HCT116 (cell line): ENCODE measurements at regions not wholly inside any gene's neighbourhood (a gene's known extent, or its start where the extent isn't known, plus 50 kb on each side); places are given as distances from the start of the nearest gene placed in this dataset.

ENCODE experiments used
- ATAC-seq: fragments of 200-7000 bp; cut with Tn5 transposase; 2 replicates; pipeline ENCODE4 v1.9.1; 2020; ENCODE audit warnings: mild to moderate bottlenecking, moderate library complexity
- BruUV-seq: library from RNA; stranded (reverse); fragments of 400-500 nt; replicated peaks from 2 replicates; lab custom pipeline; 2021; lab: Mats Ljungman, UMichigan
- CTCF ChIA-PET: fragments of 300-600 bp; sonication (Branson Sonifier 250); formaldehyde crosslinking; loops from one replicate; lab custom pipeline; 2021; ENCODE audit warnings: antibody characterized with exemption; lab: Charles Lee
- POLR2A ChIA-PET: fragments of 300-600, 350-600 bp; sonication (Branson Sonifier 250); formaldehyde crosslinking; loops from one replicate; lab custom pipeline; 2021; ENCODE audit warnings: antibody characterized with exemption; lab: Charles Lee
- RAD21 ChIA-PET, 2 experiments: fragments of 300-600 bp; sonication (Branson Sonifier 250); formaldehyde crosslinking; loops; one replicate each; lab custom pipeline; 2023; ENCODE audit warnings: low total read pairs in 2 of 2; ENCODE audit not compliant: uncharacterized antibody in 2 of 2, unreplicated experiment in 2 of 2, low non-redundant PET in 1 of 2; lab: Charles Lee
- DNase-seq: peaks from one replicate; pipeline ENCODE4 v3.0.0-alpha.2; 2010; ENCODE audit warnings: low read depth, low spot score
- H2AFZ ChIP-seq: fragments of 200-600 bp; shearing (Covaris generic), sonication (generic); 2 replicates; pipeline ENCODE4 v1.6.1; 2017; ENCODE audit warnings: low read depth, mixed run types, mixed read lengths, antibody characterized with exemption, low read length; ENCODE audit not compliant: poor library complexity, severe bottlenecking
- H3K27ac ChIP-seq: 2 replicates; pipeline ENCODE4 v1.5.1; 2012; ENCODE audit warnings: low read depth, low read length
- H3K27me3 ChIP-seq: fragments of 200-600 bp; sonication (generic); 2 replicates; pipeline ENCODE4 v1.6.1; 2016; ENCODE audit warnings: mixed run types, low read length, mixed read lengths; ENCODE audit not compliant: insufficient read depth
- H3K36me3 ChIP-seq, 2 experiments: fragments of 200-500 bp in 1 of 2; fragments of 200-600 bp in 1 of 2; sonication (Bioruptor generic) in 1 of 2; sonication (generic) in 1 of 2; 2 replicates each; pipeline versions ENCODE4 v1.5.1 to v1.6.1; 2014 to 2016; ENCODE audit warnings: low read length in 2 of 2, inconsistent platforms in 1 of 2, mixed read lengths in 1 of 2, mixed run types in 1 of 2; ENCODE audit not compliant: insufficient read depth in 2 of 2, control insufficient read depth in 1 of 2
- H3K4me1 ChIP-seq, 2 experiments: fragments of 200-600 bp in 1 of 2; sonication (generic) in 1 of 2; 2 replicates each; pipeline versions ENCODE4 v1.5.1 to v1.6.1; 2012 to 2017; ENCODE audit warnings: low read length in 2 of 2, inconsistent platforms in 1 of 2, mild to moderate bottlenecking in 1 of 2, mixed read lengths in 1 of 2, mixed run types in 1 of 2, moderate library complexity in 1 of 2; ENCODE audit not compliant: insufficient read depth in 2 of 2, control insufficient read depth in 1 of 2
- H3K4me2 ChIP-seq: fragments of 200-600 bp; sonication (generic); 2 replicates; pipeline ENCODE4 v1.6.1; 2017; ENCODE audit warnings: mixed run types, low read length, mixed read lengths
- H3K4me3 ChIP-seq, 2 experiments: fragments of 200-600 bp in 1 of 2; sonication (generic) in 1 of 2; replicated peaks in 1 of 2; 2 replicates each; pipeline ENCODE4 v1.5.1; 2011 to 2016; ENCODE audit warnings: low read length in 2 of 2, control low read depth in 1 of 2, low read depth in 1 of 2, mild to moderate bottlenecking in 1 of 2, mixed read lengths in 1 of 2, mixed run types in 1 of 2
- H3K79me2 ChIP-seq: fragments of 200-600 bp; sonication (generic); 2 replicates; pipeline ENCODE4 v1.6.1; 2017; ENCODE audit warnings: mild to moderate bottlenecking, mixed run types, low read length, moderate library complexity, mixed read lengths; ENCODE audit not compliant: insufficient read depth
- H3K9ac ChIP-seq: fragments of 200-600 bp; sonication (generic); 2 replicates; pipeline ENCODE4 v1.6.1; 2016; ENCODE audit warnings: low read length, mixed read lengths
- H3K9me2 ChIP-seq: fragments of 200-600 bp; sonication (generic), shearing (Covaris generic); 2 replicates; pipeline ENCODE4 v1.6.1; 2017; ENCODE audit warnings: mixed run types, mild to moderate bottlenecking, moderate library complexity; ENCODE audit not compliant: insufficient read depth
- H3K9me3 ChIP-seq, 2 experiments: fragments of 200-500 bp in 1 of 2; fragments of 200-600 bp in 1 of 2; sonication (Bioruptor generic) in 1 of 2; sonication (generic) in 1 of 2; 2 replicates each; pipeline ENCODE4 v1.6.1; 2014 to 2017; ENCODE audit warnings: low read length in 2 of 2, mixed read lengths in 2 of 2, inconsistent platforms in 1 of 2, low read depth in 1 of 2, mild to moderate bottlenecking in 1 of 2, mixed run types in 1 of 2, moderate library complexity in 1 of 2; ENCODE audit not compliant: control insufficient read depth in 1 of 2, insufficient read depth in 1 of 2
- H4K20me1 ChIP-seq: fragments of 200-600 bp; sonication (generic), shearing (Covaris generic); 2 replicates; pipeline ENCODE4 v1.6.1; 2017; ENCODE audit warnings: mixed run types, mild to moderate bottlenecking, moderate library complexity; ENCODE audit not compliant: insufficient read depth
- ELF1 ChIP-seq: IDR thresholded peaks from 2 replicates; pipeline ENCODE4 v1.6.1; 2012; ENCODE audit warnings: low read depth, borderline replicate concordance
- POLR2A ChIP-seq: IDR thresholded peaks from 2 replicates; pipeline ENCODE4 v1.7.0; 2011; ENCODE audit warnings: borderline replicate concordance; ENCODE audit not compliant: insufficient read depth, insufficient read length; ENCODE audit errors: extremely low read depth
- POLR2AphosphoS5 ChIP-seq: IDR thresholded peaks from 2 replicates; pipeline ENCODE4 v1.6.1; 2011; ENCODE audit warnings: mild to moderate bottlenecking, low read depth, low read length, moderate library complexity
- intact Hi-C: fragments of 100-400 bp; cut with micrococcal nuclease; formaldehyde crosslinking; loops from 2 replicates; pipeline ENCODE4 v1.10.0; 2022
- TF ChIP-seq, protein P1 (sequence below), 3 experiments: fragments of 200-600 bp in 1 of 3; sonication (generic) in 1 of 3; IDR thresholded peaks in 2 of 3; conservative IDR thresholded peaks in 1 of 3; 2 replicates each; pipeline ENCODE4 v1.5.1; 2012 to 2017; ENCODE audit warnings: low read depth in 2 of 3, low read length in 2 of 3, antibody characterized with exemption in 1 of 3, borderline replicate concordance in 1 of 3, control low read depth in 1 of 3, mild to moderate bottlenecking in 1 of 3, mixed read lengths in 1 of 3, mixed run types in 1 of 3, moderate library complexity in 1 of 3; ENCODE audit not compliant: insufficient read depth in 1 of 3
- TF ChIP-seq, protein P2 (sequence below): IDR thresholded peaks from 2 replicates; pipeline ENCODE4 v1.6.1; 2012; ENCODE audit warnings: low read depth
- TF ChIP-seq, protein P3 (sequence below): IDR thresholded peaks from 2 replicates; pipeline ENCODE4 v1.6.1; 2012

GRCh38 chr2:59774821-59775433 lies 778.5 kb downstream of the BCL11A start:
- DNase-seq (no peak), ATAC-seq (no peak)
- no peaks in the 10 kb centered on the region for H3K36me3 ChIP-seq
- ChIA-PET CTCF (no interaction called here), RAD21 (no interaction called here), POLR2A (no interaction called here)
- no peaks in the 10 kb centered on the region for H3K9me3 ChIP-seq
- H3K4me1 ChIP-seq, result no peaks in the 10 kb centered on the region
- H2AFZ ChIP-seq, result no peak overlapping the region
- no TSS peak for BruUV-seq
- no peaks in the 10 kb centered on the region for H3K79me2 ChIP-seq
- TF ChIP-seq, protein P1, sequence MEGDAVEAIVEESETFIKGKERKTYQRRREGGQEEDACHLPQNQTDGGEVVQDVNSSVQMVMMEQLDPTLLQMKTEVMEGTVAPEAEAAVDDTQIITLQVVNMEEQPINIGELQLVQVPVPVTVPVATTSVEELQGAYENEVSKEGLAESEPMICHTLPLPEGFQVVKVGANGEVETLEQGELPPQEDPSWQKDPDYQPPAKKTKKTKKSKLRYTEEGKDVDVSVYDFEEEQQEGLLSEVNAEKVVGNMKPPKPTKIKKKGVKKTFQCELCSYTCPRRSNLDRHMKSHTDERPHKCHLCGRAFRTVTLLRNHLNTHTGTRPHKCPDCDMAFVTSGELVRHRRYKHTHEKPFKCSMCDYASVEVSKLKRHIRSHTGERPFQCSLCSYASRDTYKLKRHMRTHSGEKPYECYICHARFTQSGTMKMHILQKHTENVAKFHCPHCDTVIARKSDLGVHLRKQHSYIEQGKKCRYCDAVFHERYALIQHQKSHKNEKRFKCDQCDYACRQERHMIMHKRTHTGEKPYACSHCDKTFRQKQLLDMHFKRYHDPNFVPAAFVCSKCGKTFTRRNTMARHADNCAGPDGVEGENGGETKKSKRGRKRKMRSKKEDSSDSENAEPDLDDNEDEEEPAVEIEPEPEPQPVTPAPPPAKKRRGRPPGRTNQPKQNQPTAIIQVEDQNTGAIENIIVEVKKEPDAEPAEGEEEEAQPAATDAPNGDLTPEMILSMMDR (IDR thresholded peaks at IDR 0.05 in 2 of 3, conservative IDR thresholded peaks at IDR 0.05 in 1 of 3; ENCODE audit: borderline replicate concordance in 1 of 3, insufficient read depth in 1 of 3, low read depth in 2 of 3, low read length in 2 of 3), result no peak
- no peak for TF ChIP-seq POLR2AphosphoS5
- TF ChIP-seq, protein P2, sequence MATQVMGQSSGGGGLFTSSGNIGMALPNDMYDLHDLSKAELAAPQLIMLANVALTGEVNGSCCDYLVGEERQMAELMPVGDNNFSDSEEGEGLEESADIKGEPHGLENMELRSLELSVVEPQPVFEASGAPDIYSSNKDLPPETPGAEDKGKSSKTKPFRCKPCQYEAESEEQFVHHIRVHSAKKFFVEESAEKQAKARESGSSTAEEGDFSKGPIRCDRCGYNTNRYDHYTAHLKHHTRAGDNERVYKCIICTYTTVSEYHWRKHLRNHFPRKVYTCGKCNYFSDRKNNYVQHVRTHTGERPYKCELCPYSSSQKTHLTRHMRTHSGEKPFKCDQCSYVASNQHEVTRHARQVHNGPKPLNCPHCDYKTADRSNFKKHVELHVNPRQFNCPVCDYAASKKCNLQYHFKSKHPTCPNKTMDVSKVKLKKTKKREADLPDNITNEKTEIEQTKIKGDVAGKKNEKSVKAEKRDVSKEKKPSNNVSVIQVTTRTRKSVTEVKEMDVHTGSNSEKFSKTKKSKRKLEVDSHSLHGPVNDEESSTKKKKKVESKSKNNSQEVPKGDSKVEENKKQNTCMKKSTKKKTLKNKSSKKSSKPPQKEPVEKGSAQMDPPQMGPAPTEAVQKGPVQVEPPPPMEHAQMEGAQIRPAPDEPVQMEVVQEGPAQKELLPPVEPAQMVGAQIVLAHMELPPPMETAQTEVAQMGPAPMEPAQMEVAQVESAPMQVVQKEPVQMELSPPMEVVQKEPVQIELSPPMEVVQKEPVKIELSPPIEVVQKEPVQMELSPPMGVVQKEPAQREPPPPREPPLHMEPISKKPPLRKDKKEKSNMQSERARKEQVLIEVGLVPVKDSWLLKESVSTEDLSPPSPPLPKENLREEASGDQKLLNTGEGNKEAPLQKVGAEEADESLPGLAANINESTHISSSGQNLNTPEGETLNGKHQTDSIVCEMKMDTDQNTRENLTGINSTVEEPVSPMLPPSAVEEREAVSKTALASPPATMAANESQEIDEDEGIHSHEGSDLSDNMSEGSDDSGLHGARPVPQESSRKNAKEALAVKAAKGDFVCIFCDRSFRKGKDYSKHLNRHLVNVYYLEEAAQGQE, result no peak
- TF ChIP-seq, protein P3, sequence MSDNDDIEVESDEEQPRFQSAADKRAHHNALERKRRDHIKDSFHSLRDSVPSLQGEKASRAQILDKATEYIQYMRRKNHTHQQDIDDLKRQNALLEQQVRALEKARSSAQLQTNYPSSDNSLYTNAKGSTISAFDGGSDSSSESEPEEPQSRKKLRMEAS, result no peak
- TF ChIP-seq ELF1, result no peak
- TF ChIP-seq POLR2A, result no peak
- H4K20me1 ChIP-seq, result no peaks in the 10 kb centered on the region
- H3K4me3 ChIP-seq, result no peak overlapping the region
- H3K9ac ChIP-seq, result no peak overlapping the region
- no peaks in the 10 kb centered on the region for H3K27me3 ChIP-seq
- H3K4me2 ChIP-seq, result no peak overlapping the region
- intact Hi-C loops, result no loop called here
- no peak overlapping the region for H3K27ac ChIP-seq
- H3K9me2 ChIP-seq, result no peaks in the 10 kb centered on the region
